DMS 273 (cell line): ENCODE measurements at regions not wholly inside any gene's neighbourhood (a gene's known extent, or its start where the extent isn't known, plus 50 kb on each side); places are given as distances from the start of the nearest gene placed in this dataset.

Source experiments
- DNase-seq: peaks from one replicate; lab custom pipeline; 2025; ENCODE audit not compliant: unreplicated experiment; lab: John Stamatoyannopoulos, UW

DNA sequence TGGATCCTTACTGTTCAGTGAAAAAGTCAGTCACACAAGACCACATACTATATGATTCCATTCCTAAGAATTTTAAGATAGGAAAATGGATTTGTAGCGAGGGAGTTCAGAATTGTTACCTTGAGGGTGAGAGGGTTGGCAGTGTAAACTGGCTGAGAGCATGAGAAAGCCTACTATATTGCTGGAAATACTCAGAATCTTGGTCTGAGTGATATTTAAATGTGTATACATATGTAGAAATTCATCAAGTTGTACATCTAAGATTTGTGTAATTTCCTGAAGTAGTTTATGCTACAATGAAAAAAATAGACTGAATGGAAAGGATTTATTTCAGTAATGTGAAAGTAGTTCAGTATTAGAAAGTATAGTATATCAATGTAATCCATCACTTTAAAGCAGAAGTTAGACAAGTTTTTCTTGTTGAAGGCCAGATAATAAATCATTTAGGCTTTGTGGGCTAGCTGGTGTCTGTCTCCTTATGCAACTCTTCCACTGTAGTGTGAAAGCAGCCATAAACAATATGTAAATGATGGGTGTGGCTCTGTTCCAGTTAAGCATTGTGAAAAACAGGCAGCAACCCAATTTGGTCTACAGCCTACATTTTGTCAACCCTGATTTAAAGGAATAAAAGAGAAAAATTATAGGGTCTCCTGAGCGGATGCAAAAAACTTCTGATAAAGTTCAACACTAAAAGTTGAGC is 127.2 kb upstream of the THY1 start:
- no peak for DNase-seq

DNA sequence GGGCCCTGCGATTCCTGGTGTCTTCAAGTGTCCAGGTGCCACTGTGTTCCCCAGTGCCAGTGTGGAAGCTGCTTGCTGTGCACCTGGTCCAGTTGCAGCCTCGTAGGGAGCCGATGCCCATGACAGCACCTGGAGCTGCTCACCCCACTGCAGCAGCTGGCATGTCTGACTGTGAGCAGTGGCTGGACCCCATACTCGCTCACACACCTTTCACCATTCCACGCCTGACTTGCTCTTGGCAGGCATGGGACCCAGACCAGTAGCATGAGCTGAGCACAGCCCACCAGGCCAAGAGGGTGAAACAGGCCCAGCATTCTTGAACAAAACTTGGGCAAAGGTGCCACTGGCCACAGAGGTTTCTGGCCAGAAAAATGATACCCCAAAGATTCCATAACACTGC is 124.5 kb upstream of the THY1 start:
- no peak for DNase-seq

DNA sequence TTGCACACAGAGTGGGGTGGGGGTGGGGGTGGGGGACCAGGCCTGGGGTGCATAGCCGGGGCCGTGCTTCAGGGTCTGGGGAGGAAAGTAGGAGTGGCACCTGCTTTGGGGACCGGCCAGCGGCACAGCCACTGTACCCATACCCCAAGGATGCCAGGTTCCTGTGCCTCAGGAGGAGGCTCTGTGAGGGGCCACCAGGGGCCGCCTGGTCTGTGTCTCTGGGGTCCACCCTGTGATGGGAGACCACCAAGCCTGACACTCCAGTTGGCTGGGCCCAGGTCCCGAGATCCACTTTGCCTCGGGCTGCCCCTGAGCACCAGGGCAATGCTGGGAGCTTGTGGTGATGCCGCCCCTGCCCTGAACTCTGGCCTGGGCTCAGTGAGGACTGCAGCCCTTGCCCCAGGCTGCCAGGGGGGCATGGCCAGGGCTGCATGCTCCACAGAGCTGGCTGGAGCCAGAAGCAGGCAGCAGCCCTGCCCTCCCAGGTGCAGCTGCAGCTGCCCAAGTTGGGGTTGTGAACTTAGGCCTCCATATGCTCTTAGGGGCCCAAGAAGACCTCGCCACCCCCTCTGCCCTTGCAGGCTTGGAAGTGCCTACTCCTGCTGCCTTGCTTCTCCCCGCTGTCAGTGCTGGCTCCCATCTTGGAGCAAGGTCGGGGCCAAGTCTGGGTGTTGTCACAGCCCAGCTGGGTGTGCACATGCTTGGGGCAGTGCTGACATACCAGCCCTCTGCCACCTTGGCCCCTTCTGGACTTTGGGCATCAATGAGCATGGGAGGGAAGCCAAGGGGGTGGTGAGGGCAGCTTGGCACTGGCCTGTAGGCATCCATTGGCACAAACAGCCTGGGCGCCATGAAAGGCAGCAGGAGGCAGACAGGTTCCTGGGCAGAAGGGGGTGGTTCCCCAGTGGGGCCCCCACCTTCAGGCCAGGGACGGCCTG is 123.3 kb upstream of the THY1 start:
- no peak for DNase-seq

GRCh38 chr11:119540370-119541125 is 117.6 kb upstream of the THY1 start:
- no peak for DNase-seq

GRCh38 chr11:119539583-119539982 is 116.6 kb upstream of the THY1 start:
- no peak for DNase-seq

- no peak for DNase-seq
These were observed 115.8 kb upstream of the THY1 start for GRCh38 chr11:119538753-119539152.

DNA sequence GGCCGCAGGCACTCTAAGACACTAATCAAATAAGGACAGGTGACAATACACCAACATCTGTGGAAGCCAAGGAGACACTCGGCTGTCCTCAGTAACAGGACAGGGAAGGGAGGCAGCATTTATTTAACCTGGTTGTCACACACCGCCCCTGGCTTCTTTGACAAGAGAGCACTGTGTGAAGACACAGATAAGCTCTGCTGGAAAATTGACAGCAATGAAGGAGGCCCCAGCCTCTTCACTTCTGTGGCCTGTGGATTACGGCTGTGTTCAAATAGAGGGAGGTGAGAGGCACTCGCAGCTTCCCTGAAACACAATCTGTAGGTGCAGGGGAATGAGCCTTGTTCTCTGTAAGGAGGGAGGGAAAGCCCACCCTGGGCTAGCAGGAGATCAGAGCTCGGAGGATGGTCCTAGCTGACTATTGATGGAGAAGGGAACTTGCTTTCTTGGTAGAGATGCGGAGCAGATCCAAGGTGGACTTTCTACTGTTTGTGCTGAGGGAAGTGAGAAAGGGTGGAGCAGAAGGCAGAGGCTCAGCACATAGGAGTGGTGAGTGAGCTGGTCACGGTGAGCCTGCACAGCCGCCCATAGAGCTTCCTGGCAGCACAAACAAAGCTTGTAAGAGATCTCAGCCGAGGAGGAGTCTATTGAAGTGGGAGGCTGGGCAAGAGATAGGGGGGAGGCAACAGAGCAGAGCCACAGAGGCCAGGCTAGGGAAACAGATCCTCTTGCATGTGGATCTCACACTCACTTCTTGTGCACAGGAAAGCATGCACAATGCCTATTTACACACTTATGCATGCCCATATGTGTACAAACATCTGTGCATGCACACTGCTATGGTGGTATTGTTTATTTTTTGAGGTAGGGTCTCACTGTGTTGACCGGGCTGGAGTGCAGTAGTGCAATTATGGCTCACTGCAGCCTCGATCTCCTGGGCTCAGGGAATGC is 114.6 kb upstream of the THY1 start:
- no peak for DNase-seq

DNA sequence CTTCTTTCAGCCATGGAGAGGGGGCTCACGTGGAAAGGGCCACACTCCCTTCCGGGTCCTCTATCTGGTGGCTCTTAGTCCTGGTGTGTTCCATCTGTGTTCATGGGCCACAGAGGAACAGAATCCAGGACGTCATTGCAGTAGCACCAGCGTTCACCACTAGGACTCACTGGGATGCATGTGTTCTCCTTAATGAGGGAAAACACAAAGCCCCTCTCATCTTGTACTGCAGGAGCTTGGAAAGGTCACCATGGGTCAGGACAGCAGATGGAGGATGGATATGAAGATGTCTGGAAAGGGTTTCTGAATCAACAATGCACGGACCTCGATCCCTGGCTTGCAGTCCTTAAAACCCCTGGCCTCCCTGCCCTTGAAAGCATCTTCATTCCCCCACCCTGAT is 113.8 kb upstream of the THY1 start:
- DNase-seq = no peak

- peak; percentile 77 for DNase-seq
These were observed 111.2 kb upstream of the THY1 start for GRCh38 chr11:119533921-119534736.

GRCh38 chr11:119533462-119533861 is 110.5 kb upstream of the THY1 start:
- no peak for DNase-seq

DNA sequence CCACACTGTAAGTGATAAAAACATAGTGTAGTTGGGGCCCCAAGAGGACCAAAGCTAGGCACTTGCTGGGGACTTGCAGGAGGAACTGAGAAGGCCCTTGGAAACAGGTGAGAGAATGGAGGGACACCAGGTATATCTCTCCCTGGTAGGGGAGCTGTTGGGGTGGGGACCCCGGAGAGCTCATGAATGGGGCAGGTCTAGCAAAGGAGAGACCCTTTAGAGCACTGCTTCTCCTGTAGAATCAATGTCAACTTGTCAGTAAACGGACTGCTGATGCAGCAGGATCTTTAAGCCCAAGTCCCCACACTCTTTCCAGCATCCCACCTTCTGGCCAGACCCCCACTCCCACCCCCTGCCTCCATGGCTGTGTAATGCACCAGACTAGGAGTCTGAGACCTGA is 109.6 kb upstream of the THY1 start:
- no peak for DNase-seq

GRCh38 chr11:119531623-119532022 is 108.7 kb upstream of the THY1 start:
- DNase-seq = no peak

DNA sequence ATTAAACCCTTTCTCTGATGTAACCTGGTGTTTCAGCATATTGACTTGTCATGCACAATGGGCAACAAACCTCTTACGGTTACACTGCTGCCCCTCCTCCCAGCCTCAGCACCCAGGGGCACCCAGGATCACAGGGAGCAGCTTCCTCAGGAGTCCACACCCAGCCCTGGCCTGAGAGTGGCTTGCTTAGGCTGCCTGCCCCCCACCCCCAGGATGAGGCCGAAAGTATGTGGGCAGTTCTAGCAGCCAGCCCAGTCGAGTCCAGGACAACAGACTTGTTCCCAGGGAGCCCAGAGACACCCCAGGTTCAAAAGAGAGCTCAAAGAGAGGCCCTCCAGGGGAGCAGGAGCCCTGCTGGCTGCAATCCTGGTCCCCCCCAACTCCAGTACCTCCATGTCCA is 108.1 kb upstream of the THY1 start:
- no peak for DNase-seq

DNA sequence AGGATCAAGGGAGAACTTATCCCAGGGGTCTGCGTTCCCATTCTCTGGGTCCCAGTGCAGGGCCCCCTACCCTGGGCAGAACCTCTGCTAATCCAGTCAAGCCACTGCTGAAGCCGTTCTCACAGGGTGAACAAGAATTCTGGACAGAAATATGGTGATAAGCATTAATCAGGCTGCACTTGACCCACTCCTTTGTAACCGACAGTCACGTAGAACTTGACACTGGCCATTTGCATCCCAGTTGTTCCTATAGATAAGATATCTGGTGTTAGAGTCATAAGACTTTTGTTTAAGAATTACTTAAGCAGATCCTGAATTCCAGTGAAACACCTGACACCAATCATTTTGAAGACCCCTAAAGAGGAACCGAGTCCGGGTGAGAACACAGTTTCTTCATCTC is 107.5 kb upstream of the THY1 start:
- DNase-seq = no peak

GRCh38 chr11:119529936-119530335 is 107.0 kb upstream of the THY1 start:
- DNase-seq = no peak

- DNase-seq = no peak
These were observed 106.3 kb upstream of the THY1 start for GRCh38 chr11:119529063-119529845.

- no peak for DNase-seq
These were observed 102.9 kb upstream of the THY1 start for GRCh38 chr11:119525867-119526196.

DNA sequence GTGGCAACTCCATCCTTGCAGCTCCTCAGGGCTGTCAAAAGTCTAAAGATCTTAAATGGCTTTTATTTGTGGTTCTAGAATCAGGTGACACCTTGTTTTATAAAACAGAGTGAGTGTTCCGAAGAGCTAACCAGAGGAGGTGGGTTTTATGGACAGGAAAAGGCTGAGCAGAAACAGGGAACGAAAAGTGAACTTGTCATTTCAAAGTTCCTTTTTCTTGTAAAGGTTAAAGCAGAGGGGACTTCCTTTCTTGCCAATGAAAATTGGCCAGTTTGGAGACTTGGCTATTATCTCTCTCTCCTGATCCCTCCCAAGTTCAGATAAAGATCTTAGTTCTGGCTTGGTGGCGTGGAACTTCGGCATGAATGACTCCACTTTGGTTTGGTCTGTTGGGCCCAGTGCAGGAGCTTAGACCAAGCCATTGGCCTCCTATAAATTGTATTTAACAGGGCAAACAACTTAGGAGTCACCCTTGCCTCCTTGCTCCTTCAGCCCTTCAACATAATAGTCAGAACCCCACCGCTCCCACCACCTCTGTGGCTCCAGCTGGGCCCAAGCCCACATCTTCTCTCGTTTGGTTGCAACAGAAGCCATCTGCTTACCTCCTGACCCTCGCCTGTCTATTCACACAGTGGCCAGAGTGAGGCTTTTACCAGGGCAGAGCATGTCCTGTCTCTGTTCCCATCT is 102.4 kb upstream of the THY1 start:
- no peak for DNase-seq
